ENCODE measurements at regions not wholly inside any gene's neighbourhood (a gene's known extent, or its start where the extent isn't known, plus 50 kb on each side); places are given as distances from the start of the nearest gene placed in this dataset.

- TF ChIP-seq EP300 (IDR thresholded peaks at IDR 0.05; ENCODE audit: borderline replicate concordance) (no peak), ZBTB7A (IDR thresholded peaks at IDR 0.05; ENCODE audit: low read depth) (no peak), MAX (IDR thresholded peaks at IDR 0.05) (no peak), TEAD4 (IDR thresholded peaks at IDR 0.05) (no peak), EGR1 (IDR thresholded peaks at IDR 0.05) (no peak), CEBPB (IDR thresholded peaks at IDR 0.05) (no peak), NFIC (IDR thresholded peaks at IDR 0.05) (no peak), TAF1 (IDR thresholded peaks at IDR 0.05; ENCODE audit: low read depth) (no peak), REST (IDR thresholded peaks at IDR 0.05; ENCODE audit: low read depth) (no peak)
Measured at GRCh38 chr13:64675255-64675892, 2554.8 kb downstream of the PCDH9 start.
